GM12874 (cell line): ENCODE measurements at regions not wholly inside any gene's neighbourhood (a gene's known extent, or its start where the extent isn't known, plus 50 kb on each side); places are given as distances from the start of the nearest gene placed in this dataset.

ENCODE experiments used
- TF ChIP-seq, protein P1 (sequence below): IDR thresholded peaks from 2 replicates; pipeline ENCODE4 v1.5.1; 2011; ENCODE audit warnings: low read depth, mild to moderate bottlenecking, control low read depth, low read length, moderate library complexity; ENCODE audit not compliant: insufficient read depth

DNA sequence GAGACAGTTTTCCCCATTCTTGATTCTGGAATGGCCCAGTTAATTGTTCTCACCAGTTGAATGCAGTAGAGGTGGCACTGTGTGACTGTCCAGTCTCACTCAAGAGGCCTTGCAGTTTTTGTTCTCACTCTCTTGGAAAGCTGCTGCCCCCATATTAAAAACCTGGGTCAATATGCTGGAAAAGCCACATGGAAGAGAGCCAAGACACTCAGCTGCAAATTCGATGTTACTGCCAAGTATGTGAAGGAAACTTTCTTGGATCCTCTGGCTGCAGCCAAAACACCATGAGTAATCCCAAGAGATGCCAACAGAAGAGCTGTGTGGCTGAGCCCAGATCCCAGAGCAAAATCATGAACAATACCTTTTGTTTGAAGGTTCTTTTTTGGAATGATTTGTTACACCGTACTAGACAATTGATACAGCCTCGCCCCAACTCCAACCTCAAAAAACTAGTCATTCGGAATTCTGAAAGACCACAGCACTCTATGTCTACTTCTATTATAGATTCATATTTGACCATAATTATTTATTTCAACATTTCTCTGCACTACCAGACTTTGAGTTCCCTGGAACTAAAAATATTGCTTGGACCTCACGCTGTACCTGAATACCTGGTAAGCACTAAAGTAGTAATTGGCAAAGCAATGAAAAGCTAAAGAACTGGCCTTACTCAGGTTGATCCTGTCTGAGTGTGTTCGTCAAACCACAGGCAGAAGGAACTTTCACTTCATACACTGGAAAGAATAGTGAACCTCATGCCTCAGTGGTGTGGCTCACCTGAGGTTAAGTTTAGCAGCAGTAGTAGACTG is 378.8 kb downstream of the ETS1 start:
- TF ChIP-seq, protein P1, sequence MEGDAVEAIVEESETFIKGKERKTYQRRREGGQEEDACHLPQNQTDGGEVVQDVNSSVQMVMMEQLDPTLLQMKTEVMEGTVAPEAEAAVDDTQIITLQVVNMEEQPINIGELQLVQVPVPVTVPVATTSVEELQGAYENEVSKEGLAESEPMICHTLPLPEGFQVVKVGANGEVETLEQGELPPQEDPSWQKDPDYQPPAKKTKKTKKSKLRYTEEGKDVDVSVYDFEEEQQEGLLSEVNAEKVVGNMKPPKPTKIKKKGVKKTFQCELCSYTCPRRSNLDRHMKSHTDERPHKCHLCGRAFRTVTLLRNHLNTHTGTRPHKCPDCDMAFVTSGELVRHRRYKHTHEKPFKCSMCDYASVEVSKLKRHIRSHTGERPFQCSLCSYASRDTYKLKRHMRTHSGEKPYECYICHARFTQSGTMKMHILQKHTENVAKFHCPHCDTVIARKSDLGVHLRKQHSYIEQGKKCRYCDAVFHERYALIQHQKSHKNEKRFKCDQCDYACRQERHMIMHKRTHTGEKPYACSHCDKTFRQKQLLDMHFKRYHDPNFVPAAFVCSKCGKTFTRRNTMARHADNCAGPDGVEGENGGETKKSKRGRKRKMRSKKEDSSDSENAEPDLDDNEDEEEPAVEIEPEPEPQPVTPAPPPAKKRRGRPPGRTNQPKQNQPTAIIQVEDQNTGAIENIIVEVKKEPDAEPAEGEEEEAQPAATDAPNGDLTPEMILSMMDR, result no peak

DNA sequence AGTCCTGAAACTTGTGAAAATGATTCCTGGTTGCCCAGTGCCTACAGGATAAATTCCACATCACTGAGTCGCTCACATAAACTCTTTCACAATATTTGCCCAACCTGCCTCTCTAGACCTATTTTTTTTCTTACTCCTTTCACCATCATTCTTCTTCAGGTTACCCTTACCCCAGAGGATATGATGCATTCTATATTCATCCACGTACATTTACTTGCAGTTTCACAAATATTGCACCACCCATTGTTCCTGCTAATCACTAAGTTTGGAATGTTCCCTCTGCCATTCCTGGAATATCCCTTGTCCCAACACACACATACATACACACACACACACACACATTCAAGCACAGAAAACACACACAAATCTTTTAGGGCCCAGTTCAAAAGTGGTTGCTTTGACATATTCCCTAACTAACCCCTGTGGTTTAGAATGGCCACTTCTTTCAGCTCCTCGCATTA is 379.5 kb downstream of the ETS1 start:
- TF ChIP-seq, protein P1, result no peak

DNA sequence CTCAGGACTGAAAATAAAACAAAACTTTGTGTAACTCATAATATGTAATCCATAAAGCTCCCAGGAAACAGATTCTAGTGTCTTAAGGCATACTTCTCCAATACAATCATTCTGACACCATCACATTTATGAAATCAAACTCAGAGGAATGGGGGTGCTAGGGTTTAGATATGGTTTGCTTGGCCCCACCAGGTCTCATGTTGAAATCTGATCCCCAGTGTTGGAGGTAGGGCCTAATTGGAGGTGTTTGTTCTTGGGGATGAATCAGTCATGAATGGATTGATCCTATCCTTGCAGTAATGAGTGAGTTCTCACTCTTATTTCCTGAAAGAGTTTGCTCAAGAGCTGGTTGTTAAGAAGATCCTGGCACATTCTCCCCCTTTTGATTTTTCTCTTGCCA is 380.9 kb downstream of the ETS1 start:
- TF ChIP-seq, protein P1, result no peak

DNA sequence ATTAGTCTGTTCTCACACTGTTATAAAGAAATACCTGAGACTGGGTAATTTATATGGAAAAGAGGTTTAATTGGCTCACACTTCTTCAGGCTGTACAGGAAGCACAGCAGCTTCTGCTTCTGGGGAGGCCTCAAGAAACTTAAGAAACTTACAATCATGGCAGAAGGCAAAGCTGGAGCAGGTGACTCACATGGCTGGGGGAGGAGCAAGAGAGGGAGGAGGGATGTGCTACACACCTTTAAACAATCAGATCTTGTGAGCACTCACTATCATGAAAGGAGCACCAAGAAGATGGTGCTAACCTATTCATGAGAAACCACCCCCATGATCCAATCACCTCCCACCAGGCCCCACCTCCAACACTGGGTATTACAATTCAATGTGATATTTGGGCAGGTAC is 381.6 kb downstream of the ETS1 start:
- TF ChIP-seq, protein P1, result no peak

DNA sequence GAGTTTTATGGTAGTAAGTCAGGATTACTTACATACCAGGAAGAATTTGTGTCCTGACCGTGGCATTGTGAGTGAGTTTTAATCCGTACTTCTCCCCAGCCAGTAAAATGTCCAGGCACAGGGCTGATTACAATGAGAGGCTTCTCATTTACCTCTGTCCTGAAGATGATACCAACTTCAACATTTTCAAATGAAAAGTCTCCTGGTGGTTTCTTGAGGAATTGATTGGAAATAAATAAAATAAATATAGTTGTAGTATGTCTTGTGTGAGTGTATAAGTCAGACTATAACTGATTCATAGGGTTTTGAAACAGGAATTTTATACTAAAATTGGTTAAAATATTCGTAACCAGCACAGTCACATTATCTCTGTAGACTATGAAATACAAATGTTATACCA is 382.5 kb downstream of the ETS1 start:
- TF ChIP-seq, protein P1, result no peak

DNA sequence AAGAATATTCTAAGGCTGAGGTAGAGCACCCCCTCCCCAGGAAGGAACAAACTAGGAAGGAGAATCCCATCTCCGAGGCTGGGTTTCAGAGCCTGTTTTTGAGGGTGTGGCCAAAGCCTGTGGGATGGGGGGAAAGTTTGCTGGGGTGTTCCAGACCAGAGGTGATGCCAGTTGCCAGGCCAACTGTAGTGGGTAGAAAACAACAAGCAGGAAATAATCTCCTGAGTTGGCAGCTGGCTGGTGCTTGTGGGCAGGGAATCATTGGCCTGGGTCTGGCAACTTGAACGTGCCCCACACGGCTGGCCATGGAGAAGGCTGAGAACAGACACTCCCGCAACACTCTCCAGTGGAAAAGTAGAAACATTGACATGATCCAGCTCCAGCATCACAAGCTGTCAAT is 385.6 kb downstream of the ETS1 start:
- TF ChIP-seq, protein P1, result no peak

DNA sequence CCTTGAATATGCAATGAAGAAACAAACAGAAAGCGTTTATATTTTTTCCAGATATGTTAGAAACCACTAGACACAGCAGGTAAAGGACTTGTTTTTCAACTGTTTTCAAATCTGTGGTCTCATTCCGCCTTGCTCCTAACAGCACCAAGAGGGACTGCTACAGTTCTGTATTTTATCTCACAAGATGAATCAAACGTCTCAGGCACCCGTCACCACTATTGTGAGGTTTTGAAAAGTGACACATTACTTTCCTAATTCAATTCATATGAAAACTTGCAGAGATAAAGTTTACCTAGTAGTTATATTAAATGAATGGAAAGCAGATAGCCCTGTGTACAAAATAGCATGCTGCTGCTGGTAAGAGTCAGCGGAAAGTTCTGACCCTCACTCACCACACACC is 386.3 kb downstream of the ETS1 start:
- TF ChIP-seq, protein P1, result no peak
